NB4 (cell line): ENCODE measurements at regions not wholly inside any gene's neighbourhood (a gene's known extent, or its start where the extent isn't known, plus 50 kb on each side); places are given as distances from the start of the nearest gene placed in this dataset.

ENCODE experiments used
- DNase-seq: peaks from one replicate; pipeline ENCODE4 v3.0.0; 2010; ENCODE audit warnings: low read depth
- H3K4me3 ChIP-seq: one replicate; pipeline ENCODE4 v1.5.1; 2011; ENCODE audit warnings: mild to moderate bottlenecking, low read depth, low read length, moderate library complexity
- MAX ChIP-seq: IDR thresholded peaks from 2 replicates; pipeline ENCODE4 v1.6.1; 2011; ENCODE audit warnings: low read depth, low read length
- MYC ChIP-seq: IDR thresholded peaks from 2 replicates; pipeline ENCODE4 v1.6.1; 2011; ENCODE audit warnings: low read depth, low read length
- POLR2A ChIP-seq: IDR thresholded peaks from 2 replicates; pipeline ENCODE4 v1.6.1; 2011; ENCODE audit warnings: mild to moderate bottlenecking; ENCODE audit not compliant: insufficient read length; ENCODE audit errors: extremely low read depth
- TF ChIP-seq, protein P1 (sequence below): IDR thresholded peaks from one replicate; pipeline ENCODE4 v1.5.1; 2012; ENCODE audit warnings: low read depth, low read length

DNA sequence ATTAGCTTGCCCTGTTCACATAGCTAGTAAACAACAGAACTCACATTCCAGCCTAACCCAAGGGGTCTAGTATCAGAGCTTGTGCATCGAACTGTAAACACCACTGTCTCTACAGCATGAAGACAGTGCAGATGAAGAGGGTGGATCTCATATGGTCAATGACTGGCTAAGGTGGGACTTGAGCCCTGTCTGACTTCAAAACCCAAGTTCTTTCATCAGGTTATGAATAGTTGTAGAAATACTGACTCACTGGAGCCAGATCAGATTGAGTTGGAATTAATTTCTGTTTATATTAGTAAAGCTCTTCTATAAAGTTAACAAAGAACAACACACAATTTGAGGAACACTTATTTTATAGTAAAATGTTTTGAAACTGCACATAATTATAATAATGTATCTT lies 161.7 kb upstream of the ARHGAP20 start:
- H3K4me3 ChIP-seq, result no peak overlapping the region
- TF ChIP-seq MYC (no peak), POLR2A (no peak)
- TF ChIP-seq, protein P1, sequence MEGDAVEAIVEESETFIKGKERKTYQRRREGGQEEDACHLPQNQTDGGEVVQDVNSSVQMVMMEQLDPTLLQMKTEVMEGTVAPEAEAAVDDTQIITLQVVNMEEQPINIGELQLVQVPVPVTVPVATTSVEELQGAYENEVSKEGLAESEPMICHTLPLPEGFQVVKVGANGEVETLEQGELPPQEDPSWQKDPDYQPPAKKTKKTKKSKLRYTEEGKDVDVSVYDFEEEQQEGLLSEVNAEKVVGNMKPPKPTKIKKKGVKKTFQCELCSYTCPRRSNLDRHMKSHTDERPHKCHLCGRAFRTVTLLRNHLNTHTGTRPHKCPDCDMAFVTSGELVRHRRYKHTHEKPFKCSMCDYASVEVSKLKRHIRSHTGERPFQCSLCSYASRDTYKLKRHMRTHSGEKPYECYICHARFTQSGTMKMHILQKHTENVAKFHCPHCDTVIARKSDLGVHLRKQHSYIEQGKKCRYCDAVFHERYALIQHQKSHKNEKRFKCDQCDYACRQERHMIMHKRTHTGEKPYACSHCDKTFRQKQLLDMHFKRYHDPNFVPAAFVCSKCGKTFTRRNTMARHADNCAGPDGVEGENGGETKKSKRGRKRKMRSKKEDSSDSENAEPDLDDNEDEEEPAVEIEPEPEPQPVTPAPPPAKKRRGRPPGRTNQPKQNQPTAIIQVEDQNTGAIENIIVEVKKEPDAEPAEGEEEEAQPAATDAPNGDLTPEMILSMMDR, result no peak
- DNase-seq, result no peak

DNA sequence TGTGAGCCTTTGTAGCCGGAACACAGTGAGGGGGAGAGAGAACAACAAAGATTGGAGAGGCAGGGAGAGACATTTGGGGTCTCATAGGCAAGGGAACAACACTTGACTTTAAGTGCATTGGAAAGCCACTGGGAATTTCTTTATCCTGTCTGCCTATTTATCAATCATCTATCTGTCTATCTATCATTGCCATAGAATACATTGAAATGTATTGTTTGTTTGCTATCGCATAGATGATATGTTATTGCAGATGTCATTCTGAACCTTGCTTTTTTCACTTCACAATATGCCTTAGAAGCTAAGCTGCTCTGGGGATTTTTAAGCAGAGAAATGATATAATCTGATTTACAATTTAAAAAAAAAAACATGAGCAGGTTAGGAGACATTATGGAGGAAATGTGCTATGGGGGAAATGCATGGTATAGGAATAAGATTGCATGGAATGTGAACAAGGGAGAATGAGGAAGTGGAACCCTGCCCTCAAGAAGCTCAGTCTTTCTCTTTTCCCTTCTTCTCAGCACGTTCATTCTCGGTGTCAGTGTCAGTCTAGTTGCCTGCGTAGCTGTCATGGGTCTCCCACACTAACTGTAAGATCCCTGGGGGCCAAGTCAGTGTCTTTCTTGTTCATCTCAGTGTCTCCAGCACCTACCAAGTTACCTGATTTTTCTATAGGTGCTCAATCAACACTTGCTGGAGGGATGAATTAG lies 158.7 kb upstream of the ARHGAP20 start:
- no peak overlapping the region for H3K4me3 ChIP-seq
- no peak for DNase-seq
- no peak for TF ChIP-seq MAX
- TF ChIP-seq POLR2A, result no peak
- TF ChIP-seq MYC, result no peak
- TF ChIP-seq, protein P1, result no peak

- no peak overlapping the region for H3K4me3 ChIP-seq
- TF ChIP-seq MYC (no peak), POLR2A (no peak), MAX (no peak)
- TF ChIP-seq, protein P1, result no peak
- no peak for DNase-seq
These were observed 155.7 kb upstream of the ARHGAP20 start for GRCh38 chr11:110867951-110868350.

DNA sequence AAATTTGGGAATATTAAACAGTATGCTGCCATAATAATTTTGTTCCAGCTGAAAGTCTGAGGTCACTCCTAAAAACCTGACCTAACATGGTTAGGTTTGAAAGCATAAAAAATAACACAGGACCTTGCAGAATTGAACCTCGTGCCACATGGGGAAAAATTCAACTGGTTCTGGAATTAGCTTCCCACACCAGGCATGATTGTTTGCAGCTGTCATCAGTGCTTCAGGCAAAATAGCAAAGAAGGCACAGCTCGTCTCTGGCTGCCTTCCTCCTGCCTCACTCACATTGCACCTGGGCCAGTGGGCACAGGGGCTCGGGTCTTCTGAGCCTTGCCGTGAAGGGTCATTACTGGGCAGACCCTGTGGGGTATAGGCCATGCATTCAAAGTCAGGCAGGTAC lies 153.8 kb upstream of the ARHGAP20 start:
- H3K4me3 ChIP-seq, result no peak overlapping the region
- DNase-seq, result no peak
- no peak for TF ChIP-seq MYC
- TF ChIP-seq, protein P1, result no peak

DNA sequence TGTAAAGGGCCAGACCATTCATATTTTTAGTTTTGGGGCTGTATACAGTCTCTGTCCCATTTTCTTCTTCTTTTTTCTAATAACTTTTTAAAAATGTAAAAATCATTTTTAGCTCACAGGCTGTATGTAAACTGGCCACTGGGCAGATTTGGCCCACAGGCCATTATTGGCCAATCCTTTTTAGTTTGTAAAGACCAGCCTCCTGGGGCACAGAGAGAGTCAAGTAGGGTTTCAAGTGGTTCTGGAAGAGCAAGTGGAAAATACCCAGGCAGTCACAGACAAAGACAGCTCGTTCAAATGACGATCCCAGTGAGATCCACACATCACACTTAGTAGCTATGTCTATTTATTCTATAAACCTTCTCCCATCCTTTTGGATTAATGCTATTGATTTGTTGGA lies 150.2 kb upstream of the ARHGAP20 start:
- no peak overlapping the region for H3K4me3 ChIP-seq
- TF ChIP-seq MAX (no peak), POLR2A (no peak), MYC (no peak)
- TF ChIP-seq, protein P1, result no peak
- no peak for DNase-seq

DNA sequence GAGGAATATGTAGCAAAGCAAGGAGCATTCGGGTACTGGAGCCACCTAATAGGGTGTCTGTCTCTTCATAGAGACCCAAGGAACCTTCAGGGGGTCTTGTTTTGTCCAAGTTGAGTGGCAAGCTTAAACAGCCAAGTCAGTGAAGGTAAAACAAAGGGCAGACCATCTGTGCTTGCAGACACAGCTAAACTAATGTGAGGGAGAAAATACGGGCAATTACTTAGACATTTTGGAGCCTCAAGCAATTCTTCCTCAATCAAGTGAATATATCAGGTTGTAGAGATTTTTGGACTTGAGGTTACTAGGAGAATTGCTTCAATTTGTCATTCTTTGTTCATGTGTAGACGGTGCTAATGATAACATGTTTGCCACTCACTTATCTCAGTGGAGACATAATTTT lies 148.2 kb upstream of the ARHGAP20 start:
- TF ChIP-seq MAX (no peak), POLR2A (no peak), MYC (no peak)
- TF ChIP-seq, protein P1, result no peak
- no peak for DNase-seq
- no peak overlapping the region for H3K4me3 ChIP-seq
